WTC11 (cell line): ENCODE measurements at regions not wholly inside any gene's neighbourhood (a gene's known extent, or its start where the extent isn't known, plus 50 kb on each side); places are given as distances from the start of the nearest gene placed in this dataset.

Experiments used
- ATAC-seq: fragments of 200-7000 bp; cut with Tn5 transposase; 2 replicates; pipeline ENCODE4 v1.10.0; 2021; ENCODE audit warnings: mild to moderate bottlenecking, moderate library complexity
- CTCF ChIA-PET: fragments of 300-600 bp; sonication (Branson Sonifier 250); formaldehyde crosslinking; loops from one replicate; lab custom pipeline; 2021; ENCODE audit warnings: antibody characterized with exemption; lab: Charles Lee
- POLR2A ChIA-PET: fragments of 350-600 bp; sonication (Branson Sonifier 250); formaldehyde crosslinking; loops from one replicate; lab custom pipeline; 2021; ENCODE audit warnings: antibody characterized with exemption; lab: Charles Lee
- DNase-seq: peaks from one replicate; pipeline ENCODE4 v3.0.0; 2021; ENCODE audit warnings: low spot score
- H3K27ac Mint-ChIP-seq: 2 replicates; pipeline ENCODE4 v1.8.0; 2021; ENCODE audit warnings: mixed read lengths
- H3K27me3 Mint-ChIP-seq: 2 replicates; pipeline ENCODE4 v1.8.0; 2021; ENCODE audit warnings: low read depth, mild to moderate bottlenecking, moderate library complexity, mixed read lengths
- H3K36me3 Mint-ChIP-seq: 2 replicates; pipeline ENCODE4 v1.8.0; 2021; ENCODE audit warnings: mixed read lengths
- H3K4me1 Mint-ChIP-seq: 2 replicates; pipeline ENCODE4 v1.8.0; 2022; ENCODE audit warnings: mixed read lengths
- H3K4me3 Mint-ChIP-seq: 2 replicates; pipeline ENCODE4 v1.8.0; 2021; ENCODE audit warnings: mild to moderate bottlenecking, moderate library complexity, mixed read lengths
- H3K9me3 Mint-ChIP-seq: 2 replicates; pipeline ENCODE4 v1.8.0; 2021; ENCODE audit warnings: mixed read lengths
- CREB1 ChIP-seq: sonication (generic); formaldehyde crosslinking; IDR thresholded peaks from 2 replicates; pipeline ENCODE4 v1.8.0; 2023; ENCODE audit warnings: mild to moderate bottlenecking, missing genetic modification reagents
- EMX1 ChIP-seq: fragments of 250-450 bp; sonication (Bioruptor Pico); IDR thresholded peaks from 2 replicates; pipeline ENCODE4 v1.8.0; 2021; ENCODE audit warnings: mild to moderate bottlenecking
- ETV6 ChIP-seq: sonication (generic); formaldehyde crosslinking; IDR thresholded peaks from 2 replicates; pipeline ENCODE4 v1.8.1; 2022; ENCODE audit warnings: mild to moderate bottlenecking, missing genetic modification reagents
- FOXJ3 ChIP-seq: sonication (generic); formaldehyde crosslinking; IDR thresholded peaks from 2 replicates; pipeline ENCODE4 v1.9.0; 2021; ENCODE audit warnings: missing genetic modification reagents, mild to moderate bottlenecking, borderline replicate concordance
- GABPB1 ChIP-seq: sonication (generic); formaldehyde crosslinking; IDR thresholded peaks from 2 replicates; pipeline ENCODE4 v1.8.1; 2023; ENCODE audit warnings: mild to moderate bottlenecking, missing genetic modification reagents
- JUN ChIP-seq: sonication (generic); formaldehyde crosslinking; IDR thresholded peaks from 2 replicates; pipeline ENCODE4 v1.8.0; 2023; ENCODE audit warnings: mild to moderate bottlenecking, missing genetic modification reagents
- KAT7 ChIP-seq: sonication (generic); formaldehyde crosslinking; IDR thresholded peaks from 2 replicates; pipeline ENCODE4 v1.8.1; 2023; ENCODE audit warnings: missing genetic modification reagents, mild to moderate bottlenecking, borderline replicate concordance
- NFATC4 ChIP-seq: fragments of 250-450 bp; sonication (Bioruptor Pico); IDR thresholded peaks from 2 replicates; pipeline ENCODE4 v1.9.0; 2021; ENCODE audit warnings: mild to moderate bottlenecking
- SMAD3 ChIP-seq: sonication (generic); formaldehyde crosslinking; IDR thresholded peaks from 2 replicates; pipeline ENCODE4 v1.8.0; 2022; ENCODE audit warnings: missing genetic modification reagents, mild to moderate bottlenecking, borderline replicate concordance
- SP1 ChIP-seq: sonication (generic); formaldehyde crosslinking; conservative IDR thresholded peaks from 2 replicates; pipeline ENCODE4 v1.8.1; 2022; ENCODE audit warnings: missing genetic modification reagents
- TEAD1 ChIP-seq: sonication (generic); formaldehyde crosslinking; IDR thresholded peaks from 2 replicates; pipeline ENCODE4 v1.8.0; 2022; ENCODE audit warnings: mild to moderate bottlenecking, missing genetic modification reagents
- TEAD4 ChIP-seq: sonication (generic); formaldehyde crosslinking; IDR thresholded peaks from 2 replicates; pipeline ENCODE4 v1.8.0; 2022; ENCODE audit warnings: mild to moderate bottlenecking, missing genetic modification reagents
- TP53 ChIP-seq: sonication (generic); formaldehyde crosslinking; IDR thresholded peaks from 2 replicates; pipeline ENCODE4 v1.8.1; 2023; ENCODE audit warnings: mild to moderate bottlenecking, missing genetic modification reagents
- ZNF396 ChIP-seq: fragments of 250-450 bp; sonication (Bioruptor Pico); IDR thresholded peaks from 2 replicates; pipeline ENCODE4 v1.8.0; 2021; ENCODE audit warnings: mild to moderate bottlenecking, moderate library complexity, borderline replicate concordance
- ZNF416 ChIP-seq: fragments of 250-450 bp; sonication (Bioruptor Pico); IDR thresholded peaks from 2 replicates; pipeline ENCODE4 v1.9.0; 2021; ENCODE audit warnings: mild to moderate bottlenecking, inconsistent platforms
- TF ChIP-seq, protein P1 (sequence below): sonication (generic); formaldehyde crosslinking; conservative IDR thresholded peaks from 2 replicates; pipeline ENCODE4 v1.8.1; 2022; ENCODE audit warnings: mild to moderate bottlenecking, missing genetic modification reagents
- TF ChIP-seq, protein P2 (sequence below): sonication (generic); formaldehyde crosslinking; IDR thresholded peaks from 2 replicates; pipeline ENCODE4 v1.8.0; 2022; ENCODE audit warnings: missing genetic modification reagents
- TF ChIP-seq, protein P3 (sequence below): sonication (generic); formaldehyde crosslinking; IDR thresholded peaks from 2 replicates; pipeline ENCODE4 v1.8.0; 2022; ENCODE audit warnings: mild to moderate bottlenecking, missing genetic modification reagents
- TF ChIP-seq, protein P4 (sequence below): sonication (generic); formaldehyde crosslinking; IDR thresholded peaks from 2 replicates; pipeline ENCODE4 v1.8.1; 2022; ENCODE audit warnings: low read depth, mild to moderate bottlenecking, moderate library complexity, missing genetic modification reagents, borderline replicate concordance
- TF ChIP-seq, protein P5 (sequence below): sonication (generic); formaldehyde crosslinking; IDR thresholded peaks from 2 replicates; pipeline ENCODE4 v1.8.0; 2023; ENCODE audit warnings: mild to moderate bottlenecking, missing genetic modification reagents
- TF ChIP-seq, protein P6 (sequence below): sonication (generic); formaldehyde crosslinking; conservative IDR thresholded peaks from 2 replicates; pipeline ENCODE4 v1.8.1; 2023; ENCODE audit warnings: mild to moderate bottlenecking, low read depth, missing genetic modification reagents, moderate library complexity
- TF ChIP-seq, protein P7 (sequence below): fragments of 250-450 bp; sonication (Bioruptor Pico); IDR thresholded peaks from 2 replicates; pipeline ENCODE4 v2.1.2; 2022; ENCODE audit warnings: mild to moderate bottlenecking, moderate library complexity

DNA sequence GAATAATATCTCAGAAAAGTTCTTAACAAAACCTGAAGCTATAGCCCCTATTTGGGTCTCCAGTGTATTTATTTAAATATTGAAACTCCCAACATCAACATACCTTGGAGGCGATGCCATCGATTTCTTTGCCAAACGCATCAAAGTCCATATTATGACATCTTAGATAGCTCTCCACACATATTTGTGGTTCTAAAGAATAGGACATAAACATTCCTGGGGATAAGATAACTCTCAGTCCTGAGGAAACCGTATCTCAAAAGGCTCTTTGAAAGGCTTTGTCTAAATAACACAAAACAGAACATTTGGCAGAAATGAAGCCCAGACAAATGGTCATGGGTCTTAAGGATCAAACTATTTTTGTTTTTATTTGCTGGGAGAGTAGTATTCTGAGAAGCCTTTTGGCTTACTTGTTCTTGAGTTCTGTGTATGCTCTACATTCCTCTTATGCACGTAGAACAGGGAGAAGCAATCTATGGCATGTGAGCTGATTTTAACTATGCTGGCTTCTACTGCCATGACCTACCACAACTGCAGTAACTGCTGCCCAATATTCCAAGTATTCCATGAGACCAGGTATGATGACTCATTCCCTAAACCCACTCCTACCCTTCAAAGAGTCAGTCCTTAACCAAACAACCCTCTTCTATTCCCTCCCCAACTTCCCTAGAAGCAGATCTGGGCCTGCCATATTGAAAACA lies 279.0 kb upstream of the ZFHX3 start:
- TF ChIP-seq NFATC4 (CRISPR knock-in tag), result no peak
- no peak for TF ChIP-seq FOXJ3
- no peak for TF ChIP-seq TP53
- TF ChIP-seq, protein P1, sequence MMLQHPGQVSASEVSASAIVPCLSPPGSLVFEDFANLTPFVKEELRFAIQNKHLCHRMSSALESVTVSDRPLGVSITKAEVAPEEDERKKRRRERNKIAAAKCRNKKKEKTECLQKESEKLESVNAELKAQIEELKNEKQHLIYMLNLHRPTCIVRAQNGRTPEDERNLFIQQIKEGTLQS (CRISPR knock-in tag), result no peak
- TF ChIP-seq ETV6 (CRISPR knock-in tag), result no peak
- TF ChIP-seq TEAD4, result no peak
- TF ChIP-seq, protein P2, sequence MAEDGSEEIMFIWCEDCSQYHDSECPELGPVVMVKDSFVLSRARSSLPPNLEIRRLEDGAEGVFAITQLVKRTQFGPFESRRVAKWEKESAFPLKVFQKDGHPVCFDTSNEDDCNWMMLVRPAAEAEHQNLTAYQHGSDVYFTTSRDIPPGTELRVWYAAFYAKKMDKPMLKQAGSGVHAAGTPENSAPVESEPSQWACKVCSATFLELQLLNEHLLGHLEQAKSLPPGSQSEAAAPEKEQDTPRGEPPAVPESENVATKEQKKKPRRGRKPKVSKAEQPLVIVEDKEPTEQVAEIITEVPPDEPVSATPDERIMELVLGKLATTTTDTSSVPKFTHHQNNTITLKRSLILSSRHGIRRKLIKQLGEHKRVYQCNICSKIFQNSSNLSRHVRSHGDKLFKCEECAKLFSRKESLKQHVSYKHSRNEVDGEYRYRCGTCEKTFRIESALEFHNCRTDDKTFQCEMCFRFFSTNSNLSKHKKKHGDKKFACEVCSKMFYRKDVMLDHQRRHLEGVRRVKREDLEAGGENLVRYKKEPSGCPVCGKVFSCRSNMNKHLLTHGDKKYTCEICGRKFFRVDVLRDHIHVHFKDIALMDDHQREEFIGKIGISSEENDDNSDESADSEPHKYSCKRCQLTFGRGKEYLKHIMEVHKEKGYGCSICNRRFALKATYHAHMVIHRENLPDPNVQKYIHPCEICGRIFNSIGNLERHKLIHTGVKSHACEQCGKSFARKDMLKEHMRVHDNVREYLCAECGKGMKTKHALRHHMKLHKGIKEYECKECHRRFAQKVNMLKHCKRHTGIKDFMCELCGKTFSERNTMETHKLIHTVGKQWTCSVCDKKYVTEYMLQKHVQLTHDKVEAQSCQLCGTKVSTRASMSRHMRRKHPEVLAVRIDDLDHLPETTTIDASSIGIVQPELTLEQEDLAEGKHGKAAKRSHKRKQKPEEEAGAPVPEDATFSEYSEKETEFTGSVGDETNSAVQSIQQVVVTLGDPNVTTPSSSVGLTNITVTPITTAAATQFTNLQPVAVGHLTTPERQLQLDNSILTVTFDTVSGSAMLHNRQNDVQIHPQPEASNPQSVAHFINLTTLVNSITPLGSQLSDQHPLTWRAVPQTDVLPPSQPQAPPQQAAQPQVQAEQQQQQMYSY, result no peak
- TF ChIP-seq, protein P3, sequence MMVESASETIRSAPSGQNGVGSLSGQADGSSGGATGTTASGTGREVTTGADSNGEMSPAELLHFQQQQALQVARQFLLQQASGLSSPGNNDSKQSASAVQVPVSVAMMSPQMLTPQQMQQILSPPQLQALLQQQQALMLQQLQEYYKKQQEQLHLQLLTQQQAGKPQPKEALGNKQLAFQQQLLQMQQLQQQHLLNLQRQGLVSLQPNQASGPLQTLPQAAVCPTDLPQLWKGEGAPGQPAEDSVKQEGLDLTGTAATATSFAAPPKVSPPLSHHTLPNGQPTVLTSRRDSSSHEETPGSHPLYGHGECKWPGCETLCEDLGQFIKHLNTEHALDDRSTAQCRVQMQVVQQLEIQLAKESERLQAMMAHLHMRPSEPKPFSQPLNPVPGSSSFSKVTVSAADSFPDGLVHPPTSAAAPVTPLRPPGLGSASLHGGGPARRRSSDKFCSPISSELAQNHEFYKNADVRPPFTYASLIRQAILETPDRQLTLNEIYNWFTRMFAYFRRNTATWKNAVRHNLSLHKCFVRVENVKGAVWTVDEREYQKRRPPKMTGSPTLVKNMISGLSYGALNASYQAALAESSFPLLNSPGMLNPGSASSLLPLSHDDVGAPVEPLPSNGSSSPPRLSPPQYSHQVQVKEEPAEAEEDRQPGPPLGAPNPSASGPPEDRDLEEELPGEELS (CRISPR knock-in tag), result no peak
- no peak for TF ChIP-seq ZNF396 (CRISPR knock-in tag)
- no peak for TF ChIP-seq JUN (CRISPR knock-in tag)
- TF ChIP-seq, protein P4, sequence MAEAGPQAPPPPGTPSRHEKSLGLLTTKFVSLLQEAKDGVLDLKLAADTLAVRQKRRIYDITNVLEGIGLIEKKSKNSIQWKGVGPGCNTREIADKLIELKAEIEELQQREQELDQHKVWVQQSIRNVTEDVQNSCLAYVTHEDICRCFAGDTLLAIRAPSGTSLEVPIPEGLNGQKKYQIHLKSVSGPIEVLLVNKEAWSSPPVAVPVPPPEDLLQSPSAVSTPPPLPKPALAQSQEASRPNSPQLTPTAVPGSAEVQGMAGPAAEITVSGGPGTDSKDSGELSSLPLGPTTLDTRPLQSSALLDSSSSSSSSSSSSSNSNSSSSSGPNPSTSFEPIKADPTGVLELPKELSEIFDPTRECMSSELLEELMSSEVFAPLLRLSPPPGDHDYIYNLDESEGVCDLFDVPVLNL (CRISPR knock-in tag), result no peak
- TF ChIP-seq, protein P5, sequence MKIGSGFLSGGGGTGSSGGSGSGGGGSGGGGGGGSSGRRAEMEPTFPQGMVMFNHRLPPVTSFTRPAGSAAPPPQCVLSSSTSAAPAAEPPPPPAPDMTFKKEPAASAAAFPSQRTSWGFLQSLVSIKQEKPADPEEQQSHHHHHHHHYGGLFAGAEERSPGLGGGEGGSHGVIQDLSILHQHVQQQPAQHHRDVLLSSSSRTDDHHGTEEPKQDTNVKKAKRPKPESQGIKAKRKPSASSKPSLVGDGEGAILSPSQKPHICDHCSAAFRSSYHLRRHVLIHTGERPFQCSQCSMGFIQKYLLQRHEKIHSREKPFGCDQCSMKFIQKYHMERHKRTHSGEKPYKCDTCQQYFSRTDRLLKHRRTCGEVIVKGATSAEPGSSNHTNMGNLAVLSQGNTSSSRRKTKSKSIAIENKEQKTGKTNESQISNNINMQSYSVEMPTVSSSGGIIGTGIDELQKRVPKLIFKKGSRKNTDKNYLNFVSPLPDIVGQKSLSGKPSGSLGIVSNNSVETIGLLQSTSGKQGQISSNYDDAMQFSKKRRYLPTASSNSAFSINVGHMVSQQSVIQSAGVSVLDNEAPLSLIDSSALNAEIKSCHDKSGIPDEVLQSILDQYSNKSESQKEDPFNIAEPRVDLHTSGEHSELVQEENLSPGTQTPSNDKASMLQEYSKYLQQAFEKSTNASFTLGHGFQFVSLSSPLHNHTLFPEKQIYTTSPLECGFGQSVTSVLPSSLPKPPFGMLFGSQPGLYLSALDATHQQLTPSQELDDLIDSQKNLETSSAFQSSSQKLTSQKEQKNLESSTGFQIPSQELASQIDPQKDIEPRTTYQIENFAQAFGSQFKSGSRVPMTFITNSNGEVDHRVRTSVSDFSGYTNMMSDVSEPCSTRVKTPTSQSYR (CRISPR knock-in tag), result no peak
- TF ChIP-seq EMX1 (CRISPR knock-in tag), result no peak
- H3K4me3 Mint-ChIP-seq, result no peak overlapping the region
- H3K27me3 Mint-ChIP-seq, result no peaks in the 10 kb centered on the region
- H3K27ac Mint-ChIP-seq, result no peak overlapping the region
- H3K4me1 Mint-ChIP-seq, result peaks cover 5% of the 10 kb centered on the region
- ChIA-PET CTCF (interaction anchor here (0.9 kb wide), 1 partner anchor 113 kb away, joined by 3 read pairs; no protein-coding TSS in a partner anchor), POLR2A (no interaction called here)
- H3K36me3 Mint-ChIP-seq, result no peaks in the 10 kb centered on the region
- H3K9me3 Mint-ChIP-seq, result no peaks in the 10 kb centered on the region; the same call in 1 of the 2 replicates
- DNase-seq (no peak), ATAC-seq (no peak)

DNA sequence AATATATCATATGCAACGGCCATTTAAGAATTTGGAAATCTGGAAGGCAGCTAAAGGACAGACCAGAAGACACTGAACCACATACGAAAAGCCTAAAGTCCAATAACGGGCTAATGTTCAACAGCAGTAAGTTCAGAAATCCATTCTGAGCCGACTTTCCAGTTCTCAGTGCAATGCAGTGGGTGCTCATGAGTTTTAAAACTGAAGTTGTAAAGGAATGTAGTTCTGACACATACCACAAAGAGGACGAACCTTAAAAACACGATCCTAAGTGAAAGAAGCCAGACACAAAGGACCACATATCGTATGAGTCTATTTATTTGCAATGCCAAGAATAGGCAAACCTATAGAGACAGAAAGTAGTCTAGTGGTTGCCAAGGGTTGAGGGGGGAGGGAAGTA lies 278.3 kb upstream of the ZFHX3 start:
- no peaks in the 10 kb centered on the region for H3K27me3 Mint-ChIP-seq
- ChIA-PET POLR2A (no interaction called here), CTCF (no interaction called here)
- no peaks in the 10 kb centered on the region for H3K36me3 Mint-ChIP-seq
- no peak overlapping the region for H3K27ac Mint-ChIP-seq
- peaks cover 9% of the 10 kb centered on the region for H3K4me1 Mint-ChIP-seq
- no peak for ATAC-seq
- no peaks in the 10 kb centered on the region; the same call in 1 of the 2 replicates for H3K9me3 Mint-ChIP-seq
- no peak for DNase-seq
- no peak overlapping the region for H3K4me3 Mint-ChIP-seq
- TF ChIP-seq GABPB1 (CRISPR knock-in tag) (no peak), TEAD1 (CRISPR knock-in tag) (no peak), CREB1 (CRISPR knock-in tag) (no peak), SMAD3 (no peak), SP1 (CRISPR knock-in tag) (no peak), KAT7 (CRISPR knock-in tag) (no peak), ZNF416 (CRISPR knock-in tag) (no peak)
- TF ChIP-seq, protein P6, sequence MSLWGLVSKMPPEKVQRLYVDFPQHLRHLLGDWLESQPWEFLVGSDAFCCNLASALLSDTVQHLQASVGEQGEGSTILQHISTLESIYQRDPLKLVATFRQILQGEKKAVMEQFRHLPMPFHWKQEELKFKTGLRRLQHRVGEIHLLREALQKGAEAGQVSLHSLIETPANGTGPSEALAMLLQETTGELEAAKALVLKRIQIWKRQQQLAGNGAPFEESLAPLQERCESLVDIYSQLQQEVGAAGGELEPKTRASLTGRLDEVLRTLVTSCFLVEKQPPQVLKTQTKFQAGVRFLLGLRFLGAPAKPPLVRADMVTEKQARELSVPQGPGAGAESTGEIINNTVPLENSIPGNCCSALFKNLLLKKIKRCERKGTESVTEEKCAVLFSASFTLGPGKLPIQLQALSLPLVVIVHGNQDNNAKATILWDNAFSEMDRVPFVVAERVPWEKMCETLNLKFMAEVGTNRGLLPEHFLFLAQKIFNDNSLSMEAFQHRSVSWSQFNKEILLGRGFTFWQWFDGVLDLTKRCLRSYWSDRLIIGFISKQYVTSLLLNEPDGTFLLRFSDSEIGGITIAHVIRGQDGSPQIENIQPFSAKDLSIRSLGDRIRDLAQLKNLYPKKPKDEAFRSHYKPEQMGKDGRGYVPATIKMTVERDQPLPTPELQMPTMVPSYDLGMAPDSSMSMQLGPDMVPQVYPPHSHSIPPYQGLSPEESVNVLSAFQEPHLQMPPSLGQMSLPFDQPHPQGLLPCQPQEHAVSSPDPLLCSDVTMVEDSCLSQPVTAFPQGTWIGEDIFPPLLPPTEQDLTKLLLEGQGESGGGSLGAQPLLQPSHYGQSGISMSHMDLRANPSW (CRISPR knock-in tag), result no peak
- TF ChIP-seq, protein P7, sequence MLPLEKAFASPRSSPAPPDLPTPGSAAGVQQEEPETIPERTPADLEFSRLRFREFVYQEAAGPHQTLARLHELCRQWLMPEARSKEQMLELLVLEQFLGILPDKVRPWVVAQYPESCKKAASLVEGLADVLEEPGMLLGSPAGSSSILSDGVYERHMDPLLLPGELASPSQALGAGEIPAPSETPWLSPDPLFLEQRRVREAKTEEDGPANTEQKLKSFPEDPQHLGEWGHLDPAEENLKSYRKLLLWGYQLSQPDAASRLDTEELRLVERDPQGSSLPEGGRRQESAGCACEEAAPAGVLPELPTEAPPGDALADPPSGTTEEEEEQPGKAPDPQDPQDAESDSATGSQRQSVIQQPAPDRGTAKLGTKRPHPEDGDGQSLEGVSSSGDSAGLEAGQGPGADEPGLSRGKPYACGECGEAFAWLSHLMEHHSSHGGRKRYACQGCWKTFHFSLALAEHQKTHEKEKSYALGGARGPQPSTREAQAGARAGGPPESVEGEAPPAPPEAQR (CRISPR knock-in tag), result no peak
